ENCODE measurements at regions not wholly inside any gene's neighbourhood (a gene's known extent, or its start where the extent isn't known, plus 50 kb on each side); places are given as distances from the start of the nearest gene placed in this dataset.

DNA sequence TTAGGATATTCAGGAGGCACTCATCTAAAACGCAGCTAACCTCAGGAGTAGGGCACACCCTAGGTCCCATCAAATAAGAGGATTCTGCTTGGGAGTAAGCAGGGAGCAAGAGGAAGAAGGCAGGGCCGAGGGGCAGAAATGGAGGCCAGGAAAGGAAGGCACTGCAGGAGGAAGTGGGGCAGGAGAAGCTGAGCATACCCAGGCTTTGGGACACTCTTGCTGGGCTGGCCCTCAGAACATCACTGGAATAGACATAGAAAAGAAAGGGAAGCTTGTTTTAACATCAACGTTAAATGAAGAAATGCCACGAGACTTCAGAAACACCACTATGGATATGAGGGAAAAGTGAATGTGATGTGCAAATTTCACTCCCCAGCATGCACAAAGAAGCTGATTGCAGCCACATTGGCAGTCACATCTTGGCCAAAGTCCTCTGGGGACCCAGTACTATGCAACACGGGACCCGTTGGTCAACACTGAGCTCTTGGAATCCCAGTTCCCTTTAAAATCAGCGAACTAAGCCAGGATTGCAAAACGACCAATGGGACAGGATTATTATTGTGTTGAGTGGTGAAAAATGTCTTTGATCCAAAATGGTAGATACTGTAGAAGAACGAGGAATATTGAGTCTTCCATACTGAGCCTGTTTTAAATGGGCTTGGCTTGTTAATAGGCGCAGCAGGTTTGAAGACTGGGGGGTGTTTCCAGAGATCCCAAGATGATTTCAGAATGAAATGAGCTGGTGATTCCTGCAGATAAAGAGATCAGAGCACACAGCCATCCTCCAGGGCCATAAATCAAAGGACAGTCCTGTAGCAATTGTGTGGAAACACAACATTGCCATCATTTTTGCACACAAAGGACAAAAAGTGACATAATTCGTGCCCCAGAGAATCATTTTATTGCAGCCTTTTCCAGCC, 152.4 kb downstream of the TOMM20 start (continued):
- TF ChIP-seq, protein P1, sequence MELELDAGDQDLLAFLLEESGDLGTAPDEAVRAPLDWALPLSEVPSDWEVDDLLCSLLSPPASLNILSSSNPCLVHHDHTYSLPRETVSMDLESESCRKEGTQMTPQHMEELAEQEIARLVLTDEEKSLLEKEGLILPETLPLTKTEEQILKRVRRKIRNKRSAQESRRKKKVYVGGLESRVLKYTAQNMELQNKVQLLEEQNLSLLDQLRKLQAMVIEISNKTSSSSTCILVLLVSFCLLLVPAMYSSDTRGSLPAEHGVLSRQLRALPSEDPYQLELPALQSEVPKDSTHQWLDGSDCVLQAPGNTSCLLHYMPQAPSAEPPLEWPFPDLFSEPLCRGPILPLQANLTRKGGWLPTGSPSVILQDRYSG (tag; conservative IDR thresholded peaks at IDR 0.05; ENCODE audit: low read depth) = no peak
- TF ChIP-seq RCOR1 (IDR thresholded peaks at IDR 0.05; ENCODE audit: borderline replicate concordance in 1 of 2, low read depth in 2 of 2, low read length in 2 of 2) (peak in 1 of 2 experiments; percentile 77; a peak in 2 of 4 replicates), GATA2 (CRISPR knock-in tag; IDR thresholded peaks at IDR 0.05) (no peak), TCFL5 (CRISPR knock-in tag; conservative IDR thresholded peaks at IDR 0.05) (no peak), BRD4 (IDR thresholded peaks at IDR 0.05) (peak; percentile 70; the same call in 1 of the 2 replicates), CREB5 (CRISPR knock-in tag; IDR thresholded peaks at IDR 0.05) (no peak), CC2D1A (IDR thresholded peaks at IDR 0.05) (no peak), ELF4 (CRISPR knock-in tag; IDR thresholded peaks at IDR 0.05) (peak; percentile 8; the same call in 1 of the 2 replicates), DPF2 (IDR thresholded peaks at IDR 0.05) (peak; percentile 46), ZNF253 (CRISPR knock-in tag; conservative IDR thresholded peaks at IDR 0.05) (no peak), ZNF695 (CRISPR knock-in tag; IDR thresholded peaks at IDR 0.05) (no peak), ARNT (IDR thresholded peaks at IDR 0.05) (no peak), TAF7 (tag; IDR thresholded peaks at IDR 0.05) (no peak), ETV5 (CRISPR knock-in tag; IDR thresholded peaks at IDR 0.05; ENCODE audit: low read depth) (no peak), KDM1A (IDR thresholded peaks at IDR 0.05) (no peak), KHSRP (IDR thresholded peaks at IDR 0.05) (no peak), ZNF224 (CRISPR knock-in tag; IDR thresholded peaks at IDR 0.05) (no peak), ELF2 (CRISPR knock-in tag; IDR thresholded peaks at IDR 0.05) (no peak), ARID3B (CRISPR knock-in tag; IDR thresholded peaks at IDR 0.05; ENCODE audit: borderline replicate concordance) (no peak), ZNF41 (CRISPR knock-in tag; conservative IDR thresholded peaks at IDR 0.05) (0 out of 2 replicates have a peak, but pooled peaks have one; percentile 45), ZNF384 (IDR thresholded peaks at IDR 0.05; ENCODE audit: low read depth, low read length) (no peak), RAD21 (CRISPR knock-in tag; conservative IDR thresholded peaks at IDR 0.05 in 1 of 2, IDR thresholded peaks at IDR 0.05 in 1 of 2) (0 out of 4 replicates have a peak, but pooled peaks of 1 of the 2 experiments have one; percentile 10), POLR2G (IDR thresholded peaks at IDR 0.05; ENCODE audit: low read depth, low read length) (no peak)
- TF ChIP-seq, protein P2, sequence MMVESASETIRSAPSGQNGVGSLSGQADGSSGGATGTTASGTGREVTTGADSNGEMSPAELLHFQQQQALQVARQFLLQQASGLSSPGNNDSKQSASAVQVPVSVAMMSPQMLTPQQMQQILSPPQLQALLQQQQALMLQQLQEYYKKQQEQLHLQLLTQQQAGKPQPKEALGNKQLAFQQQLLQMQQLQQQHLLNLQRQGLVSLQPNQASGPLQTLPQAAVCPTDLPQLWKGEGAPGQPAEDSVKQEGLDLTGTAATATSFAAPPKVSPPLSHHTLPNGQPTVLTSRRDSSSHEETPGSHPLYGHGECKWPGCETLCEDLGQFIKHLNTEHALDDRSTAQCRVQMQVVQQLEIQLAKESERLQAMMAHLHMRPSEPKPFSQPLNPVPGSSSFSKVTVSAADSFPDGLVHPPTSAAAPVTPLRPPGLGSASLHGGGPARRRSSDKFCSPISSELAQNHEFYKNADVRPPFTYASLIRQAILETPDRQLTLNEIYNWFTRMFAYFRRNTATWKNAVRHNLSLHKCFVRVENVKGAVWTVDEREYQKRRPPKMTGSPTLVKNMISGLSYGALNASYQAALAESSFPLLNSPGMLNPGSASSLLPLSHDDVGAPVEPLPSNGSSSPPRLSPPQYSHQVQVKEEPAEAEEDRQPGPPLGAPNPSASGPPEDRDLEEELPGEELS (CRISPR knock-in tag; IDR thresholded peaks at IDR 0.05; ENCODE audit: borderline replicate concordance) = no peak

All from K562 (cell line).